Ramos (cell line): ENCODE measurements at regions not wholly inside any gene's neighbourhood (a gene's known extent, or its start where the extent isn't known, plus 50 kb on each side); places are given as distances from the start of the nearest gene placed in this dataset.
"Not testable (repeated sequence)": the region's sequence is repeated elsewhere in the genome, so short reads cannot be mapped to it uniquely, and the experiment has no call there.

Source experiments
- in situ Hi-C: fragments of 300-500 bp; cut with MboI; formaldehyde crosslinking; loops from one replicate; pipeline ENCODE4 v1.14.3; 2022; ENCODE audit warnings: low sequenced_read_pairs; ENCODE audit not compliant: unreplicated experiment

DNA sequence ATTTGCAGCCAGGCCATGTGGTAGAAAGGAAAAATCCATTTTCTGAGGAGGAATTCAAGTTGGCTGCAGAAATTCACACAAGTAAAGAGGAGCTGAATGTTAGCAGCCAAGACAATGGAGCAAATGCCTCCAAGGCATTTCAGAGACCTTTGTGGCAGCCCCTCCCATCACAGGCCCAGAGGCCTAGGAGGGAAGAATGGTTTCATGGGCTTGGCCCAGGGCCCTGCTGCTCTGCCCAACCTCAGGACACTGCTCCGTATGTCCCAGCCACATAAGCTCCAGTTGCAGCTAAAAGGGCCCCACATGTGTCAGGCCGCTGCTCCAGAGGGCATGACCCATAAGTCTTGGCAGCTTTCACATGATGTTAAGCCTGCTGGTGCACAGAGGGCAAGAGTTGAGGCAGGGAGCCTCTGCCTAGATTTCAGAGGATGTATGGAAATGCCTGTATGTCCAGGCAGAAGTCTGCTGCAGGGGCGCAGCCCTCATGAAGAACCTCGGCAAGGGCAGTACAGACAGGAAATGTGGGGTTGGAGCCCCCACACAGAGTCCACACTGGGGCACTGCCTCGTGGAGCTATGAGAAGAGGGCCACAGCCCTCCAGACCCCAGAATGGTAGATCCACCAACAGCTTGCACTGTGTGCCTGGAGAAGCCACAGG, 144.2 kb upstream of the EPB41L4A start:
- in situ Hi-C loops, result no loop called here

GRCh38 chr5:112566251-112566650, 147.2 kb upstream of the EPB41L4A start:
- in situ Hi-C loops, result no loop called here

- in situ Hi-C loops, result no loop called here
Observed at GRCh38 chr5:112569596-112569995, 150.5 kb upstream of the EPB41L4A start.

DNA sequence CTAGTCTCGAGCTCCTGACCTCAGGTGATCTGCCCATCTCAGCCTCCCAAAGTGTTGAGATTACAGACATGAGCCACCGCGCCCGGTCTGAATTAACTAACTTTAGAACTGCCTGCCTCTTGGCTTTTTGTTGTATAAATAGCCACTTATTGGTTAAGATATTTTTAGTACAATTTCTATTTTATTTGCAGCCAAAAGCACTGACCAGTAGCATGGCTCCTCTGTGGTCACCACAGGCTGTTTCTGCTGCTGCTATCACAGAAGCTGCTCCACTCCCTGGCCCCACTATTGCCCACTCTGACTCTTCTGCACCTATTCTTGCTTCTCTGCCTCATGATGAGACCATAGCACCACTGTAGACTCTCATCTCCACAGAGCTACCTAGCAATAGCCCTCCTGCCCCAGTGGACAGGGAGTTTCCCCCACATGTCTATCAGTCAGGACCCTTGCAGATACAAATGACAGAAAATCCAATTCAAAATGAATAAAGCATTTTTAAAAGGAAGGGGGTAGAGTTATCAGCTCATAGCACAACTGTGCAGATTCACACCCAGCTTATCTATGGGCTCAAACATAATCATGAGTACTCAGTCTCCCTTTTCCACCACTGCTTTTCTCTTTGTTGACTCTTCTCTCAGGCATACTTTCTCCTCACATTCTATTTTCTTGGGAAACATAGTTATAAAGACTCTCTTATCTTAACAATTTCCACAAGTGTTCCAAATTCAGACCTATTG, 151.8 kb upstream of the EPB41L4A start:
- in situ Hi-C loops, result no loop called here

GRCh38 chr5:112573441-112573840, 154.4 kb upstream of the EPB41L4A start:
- in situ Hi-C loops, result no loop called here

GRCh38 chr5:112574536-112574935, 155.5 kb upstream of the EPB41L4A start:
- in situ Hi-C loops, result no loop called here

DNA sequence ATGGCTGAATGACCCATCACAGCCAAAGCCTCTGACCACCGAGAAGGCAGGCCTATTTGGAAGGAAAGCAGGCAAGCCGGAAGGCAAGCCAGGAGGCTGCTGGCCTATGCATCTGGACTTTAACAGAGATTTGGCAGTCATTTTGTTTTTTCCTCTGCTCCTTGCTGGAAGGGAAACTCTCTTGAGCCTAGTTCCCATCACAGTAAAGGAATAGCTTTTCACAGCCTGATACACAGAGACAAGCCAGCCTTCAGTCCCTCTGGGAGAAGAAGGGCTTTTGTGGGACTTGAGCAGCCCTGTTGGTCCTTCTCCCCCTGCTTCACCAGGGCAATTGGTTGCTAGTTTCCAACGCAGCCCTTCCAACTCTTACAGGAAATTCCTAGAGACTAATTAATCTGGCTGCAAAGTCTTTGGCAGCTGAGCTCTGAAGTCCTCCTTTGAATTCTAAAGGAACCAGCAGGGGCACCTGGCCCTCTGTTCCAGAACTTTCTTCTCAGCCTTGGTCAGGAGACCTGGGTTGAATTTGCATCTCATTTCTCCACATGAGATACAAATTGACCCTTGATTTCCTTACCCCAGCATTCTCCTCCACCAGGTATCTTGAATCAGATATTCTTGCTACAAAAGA, 157.3 kb upstream of the EPB41L4A start:
- in situ Hi-C loops, result no loop called here

DNA sequence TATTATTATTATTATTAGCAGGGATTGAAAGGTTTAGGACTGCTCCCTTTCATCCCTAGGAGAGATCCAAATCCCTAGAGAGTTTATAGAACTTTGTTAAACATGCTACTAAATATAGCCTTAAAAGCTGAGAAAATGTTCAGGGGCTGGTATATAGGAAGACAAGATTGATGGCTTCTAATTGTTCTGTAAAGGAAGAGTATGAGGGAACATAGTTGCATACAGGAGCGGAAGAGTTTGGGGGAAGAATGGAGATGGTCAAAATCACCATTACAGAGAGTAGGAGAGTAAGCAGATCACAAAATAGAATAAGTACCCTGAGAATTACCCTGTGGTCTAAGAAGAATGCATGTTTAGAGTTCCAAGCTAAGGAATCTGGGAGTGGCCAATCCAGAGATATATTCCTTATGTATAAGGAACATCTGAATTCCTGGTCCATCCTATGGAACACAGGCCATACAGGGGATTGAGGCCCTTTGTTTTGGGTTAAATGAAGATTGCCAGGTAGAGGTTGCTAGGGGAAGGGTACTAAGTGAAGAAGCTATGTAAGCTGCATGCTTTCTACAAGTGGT, 158.0 kb upstream of the APC start:
- in situ Hi-C loops, result no loop called here

DNA sequence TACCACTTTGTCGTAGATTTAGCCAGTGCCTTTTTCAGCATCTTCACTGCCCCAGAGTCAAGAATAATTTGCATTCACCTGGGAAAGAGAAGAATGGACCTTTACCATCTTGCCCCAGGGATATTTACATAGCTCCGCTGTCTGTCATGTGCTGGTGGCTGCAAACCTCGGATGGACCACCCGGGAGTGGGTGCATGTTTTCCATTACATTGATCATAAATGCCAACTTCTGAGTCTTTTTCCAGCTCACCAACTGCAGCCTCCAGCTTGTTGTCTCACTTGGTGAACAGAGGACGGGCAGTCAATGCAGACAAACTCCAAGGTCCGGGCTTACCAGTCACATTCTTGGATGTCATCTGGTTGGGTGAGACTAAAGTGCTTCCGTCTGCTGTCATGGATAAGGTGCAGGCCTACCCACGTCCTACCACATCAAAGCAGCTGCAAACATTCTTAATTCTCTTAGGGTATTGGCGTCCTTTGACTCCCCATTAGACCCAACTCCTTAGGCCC, 155.8 kb upstream of the APC start:
- in situ Hi-C loops, result no loop called here

DNA sequence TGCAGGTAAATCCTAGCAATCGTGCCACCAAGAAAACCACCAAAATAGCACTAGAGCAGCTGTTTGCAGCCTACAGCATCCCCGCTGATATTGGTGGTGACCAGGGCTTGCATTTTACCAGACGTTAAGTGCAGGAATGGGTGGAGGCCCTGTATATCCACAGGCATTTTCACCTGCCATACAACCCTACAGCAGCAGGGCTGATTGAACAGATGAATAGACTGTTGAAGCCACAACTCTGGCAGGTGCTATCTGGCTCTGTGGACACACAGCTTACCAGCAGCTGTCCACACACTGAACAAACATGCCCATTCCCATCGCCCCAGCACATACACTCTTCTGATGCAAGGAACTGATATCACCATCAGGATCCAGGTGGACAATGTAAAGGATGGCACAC, 154.5 kb upstream of the APC start:
- in situ Hi-C loops, result no loop called here

GRCh38 chr5:112584781-112585180, 152.9 kb upstream of the APC start:
- in situ Hi-C loops, result no loop called here

- in situ Hi-C loops, result no loop called here
Observed at GRCh38 chr5:112586596-112587062, 151.1 kb upstream of the APC start.

DNA sequence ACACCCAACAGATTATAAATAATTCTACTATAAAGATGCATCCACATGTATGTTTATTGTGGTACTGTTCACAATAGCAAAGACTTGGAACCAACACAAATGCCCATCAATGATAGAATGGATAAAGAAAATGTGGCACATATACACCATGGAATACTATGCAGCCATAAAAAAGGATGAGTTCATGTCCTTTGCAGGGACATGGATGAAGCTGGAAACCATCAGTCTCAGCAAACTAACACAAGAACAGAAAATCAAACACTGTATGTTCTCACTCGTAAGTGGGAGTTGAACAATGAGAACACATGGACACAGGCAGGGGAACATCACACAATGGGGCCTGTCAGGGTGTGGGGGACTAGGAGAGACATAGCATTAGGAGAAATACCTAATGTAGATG, 146.8 kb upstream of the APC start:
- in situ Hi-C loops, result not testable (repeated sequence)

- in situ Hi-C loops, result no loop called here
Observed at GRCh38 chr5:112594095-112594850, 143.4 kb upstream of the APC start.

GRCh38 chr5:112594941-112595340, 142.7 kb upstream of the APC start:
- in situ Hi-C loops, result no loop called here

- in situ Hi-C loops, result no loop called here
Observed at GRCh38 chr5:112597831-112598230, 139.9 kb upstream of the APC start.

DNA sequence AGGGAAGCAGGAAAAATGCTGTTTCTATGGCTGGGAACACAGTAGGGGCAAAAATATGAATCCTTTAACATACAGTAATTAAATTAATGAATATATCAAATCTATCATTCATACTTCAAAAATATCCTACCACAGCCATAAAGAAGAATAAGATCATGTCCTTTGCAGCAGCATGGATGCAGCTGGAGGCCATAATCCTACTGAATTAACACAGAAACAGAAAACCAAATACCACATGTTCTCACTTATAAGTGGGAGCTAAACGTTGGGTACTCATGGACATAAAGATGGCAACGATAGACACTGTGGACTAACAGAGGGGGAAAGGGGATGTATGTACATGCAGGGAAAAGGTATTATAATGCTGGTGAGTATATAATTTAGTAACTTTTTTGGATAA, 137.2 kb upstream of the APC start:
- in situ Hi-C loops, result not testable (repeated sequence)

GRCh38 chr5:112604732-112605630, 132.7 kb upstream of the APC start:
- in situ Hi-C loops, result no loop called here

DNA sequence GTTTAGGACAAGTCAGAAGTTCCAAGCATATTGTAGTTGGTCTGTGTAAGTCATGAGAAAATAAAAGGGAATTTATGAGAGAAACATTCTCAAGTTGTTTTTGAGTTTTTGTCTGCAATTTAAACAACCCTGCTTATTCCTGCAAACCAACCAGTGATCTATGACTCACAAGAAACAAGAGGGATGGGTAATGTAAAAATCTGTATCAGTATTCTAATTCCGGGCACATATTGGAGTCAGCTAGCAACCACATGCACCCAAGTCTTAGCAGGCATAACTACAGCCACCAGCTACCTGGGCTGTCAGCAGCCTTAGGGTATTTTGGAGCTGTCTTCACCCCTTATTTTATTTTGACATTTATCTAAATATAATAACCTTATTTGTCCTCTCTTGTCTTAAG, 128.7 kb upstream of the APC start:
- in situ Hi-C loops, result no loop called here
